DMS153 treated with DMSO at 0.1 percent for 48 hours (cell line): ENCODE measurements at regions not wholly inside any gene's neighbourhood (a gene's known extent, or its start where the extent isn't known, plus 50 kb on each side); places are given as distances from the start of the nearest gene placed in this dataset.
A peak's percentile ranks its signal among the peaks of the same experiment; 100 is the strongest.
"Not testable (repeated sequence)": the region's sequence is repeated elsewhere in the genome, so short reads cannot be mapped to it uniquely, and the experiment has no call there.

ENCODE experiments used
- DNase-seq: peaks from one replicate; lab custom pipeline; 2025; ENCODE audit not compliant: unreplicated experiment; lab: John Stamatoyannopoulos, UW

DNA sequence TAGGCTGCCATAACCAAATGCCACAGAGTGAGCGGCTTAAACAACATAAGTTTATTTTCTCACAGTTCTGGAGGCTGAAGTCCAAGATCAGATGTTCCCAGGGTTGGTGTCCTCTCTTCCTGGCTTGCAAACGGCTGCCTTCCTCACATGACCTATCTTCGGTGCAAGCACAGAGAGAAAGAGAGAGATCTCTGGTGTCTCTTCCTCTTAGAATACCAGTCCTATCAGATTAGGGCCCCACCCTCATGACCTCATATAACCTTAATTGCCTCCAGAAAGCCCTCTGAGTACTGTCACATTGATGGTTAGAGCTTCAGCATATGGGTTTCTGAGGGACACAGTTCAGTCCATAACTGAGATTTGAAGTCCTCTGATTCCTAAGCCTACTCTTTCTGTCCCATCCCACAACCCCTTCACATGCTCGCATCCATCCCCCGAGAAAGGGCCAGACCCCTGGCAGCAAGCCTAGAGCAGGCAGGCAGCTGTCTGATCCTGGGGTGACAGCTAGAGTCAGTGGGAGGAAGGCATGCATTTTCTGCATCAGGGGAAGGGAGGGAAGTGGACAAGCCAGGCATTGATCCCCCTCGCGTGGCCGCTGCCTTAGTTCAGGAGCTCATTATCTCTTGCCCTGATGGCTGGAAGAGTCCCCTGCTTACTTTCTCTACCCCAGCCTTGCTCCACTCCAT lies 114.1 kb downstream of the FAR1 start:
- DNase-seq, result no peak

GRCh38 chr11:13784441-13784840 lies 116.0 kb downstream of the FAR1 start:
- no peak for DNase-seq

DNA sequence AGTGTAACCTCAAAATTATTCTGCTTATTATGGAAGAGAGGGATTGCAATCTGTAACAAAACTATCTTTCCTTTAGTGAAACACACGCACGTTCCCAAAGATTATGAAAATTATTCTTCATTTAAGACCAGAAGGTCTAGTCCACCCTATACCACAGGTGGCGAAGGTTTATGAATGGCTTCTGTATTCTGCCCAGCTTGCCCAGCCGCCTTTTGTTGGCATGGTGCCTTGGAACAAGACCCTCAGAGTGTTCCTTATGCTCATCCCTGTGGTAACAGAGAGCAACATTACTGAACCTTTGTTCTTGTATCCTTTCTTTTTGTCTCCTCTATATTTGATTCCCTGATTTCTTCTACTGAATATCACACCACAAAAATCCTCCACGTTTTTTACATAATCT lies 116.4 kb downstream of the FAR1 start:
- DNase-seq, result no peak

- peak; percentile 17 for DNase-seq
Observed at GRCh38 chr11:13786688-13787087, 118.2 kb downstream of the FAR1 start.

DNA sequence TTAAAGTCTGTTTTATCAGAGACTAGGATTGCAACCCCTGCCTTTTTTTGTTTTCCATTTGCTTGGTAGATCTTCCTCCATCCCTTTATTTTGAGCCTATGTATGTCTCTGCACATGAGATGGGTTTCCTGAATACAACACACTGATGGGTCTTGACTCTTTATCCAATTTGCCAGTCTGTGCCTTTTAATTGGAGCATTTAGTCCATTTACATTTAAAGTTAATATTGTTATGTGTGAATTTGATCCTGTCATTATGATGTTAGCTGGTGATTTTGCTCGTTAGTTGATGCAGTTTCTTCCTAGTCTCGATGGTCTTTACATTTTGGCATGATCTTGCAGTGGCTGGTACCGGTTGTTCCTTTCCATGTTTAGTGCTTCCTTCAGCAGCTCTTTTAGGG lies 129.1 kb downstream of the FAR1 start:
- not testable (repeated sequence) for DNase-seq

GRCh38 chr11:13800901-13801300 lies 132.4 kb downstream of the FAR1 start:
- DNase-seq, result no peak

- no peak for DNase-seq
Observed at GRCh38 chr11:13818325-13818724, 144.2 kb upstream of the SPON1 start.

GRCh38 chr11:13826505-13827278 lies 135.8 kb upstream of the SPON1 start:
- DNase-seq, result no peak

DNA sequence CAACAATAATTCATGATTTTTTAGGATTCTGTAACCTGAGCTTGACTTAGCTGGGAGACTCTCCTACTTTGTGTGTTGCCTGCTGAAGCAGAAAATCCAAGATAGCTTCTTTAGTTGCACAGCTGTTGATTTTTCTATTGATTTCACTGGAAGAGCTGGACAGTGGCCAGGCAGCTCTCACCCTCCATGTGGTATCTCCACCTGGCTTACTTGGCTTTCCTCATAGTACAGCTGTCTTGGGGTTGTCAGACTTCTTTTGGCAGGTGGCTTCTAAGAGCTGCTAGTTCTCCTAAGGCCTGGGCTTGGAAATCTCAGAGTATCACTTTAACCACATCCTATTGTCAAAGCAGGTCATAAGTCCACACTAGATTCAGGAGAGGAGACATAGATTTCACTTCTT lies 130.8 kb upstream of the SPON1 start:
- peak; percentile 17 for DNase-seq

DNA sequence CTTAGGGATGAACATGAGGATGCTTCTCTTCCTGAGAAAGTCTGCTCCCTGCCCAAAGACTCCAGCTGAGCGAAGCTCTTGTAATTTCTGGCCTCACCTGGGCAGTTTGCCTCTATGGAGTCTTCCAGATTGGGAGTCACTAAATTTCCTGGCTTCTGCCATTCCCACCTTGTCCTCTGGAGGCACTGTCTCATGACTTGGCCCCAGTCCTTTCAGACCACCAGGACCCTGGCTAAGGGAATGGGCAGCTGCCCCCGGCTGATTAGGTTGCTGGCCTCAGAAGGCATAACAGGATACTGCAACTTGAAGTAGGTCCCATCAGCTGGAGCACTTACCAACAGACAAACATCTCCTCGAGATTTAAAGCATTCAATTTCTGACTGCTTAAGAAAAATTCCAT lies 128.1 kb upstream of the SPON1 start:
- DNase-seq, result no peak

GRCh38 chr11:13836666-13837065 lies 125.9 kb upstream of the SPON1 start:
- DNase-seq, result no peak

- no peak for DNase-seq
Observed at GRCh38 chr11:13837286-13837685, 125.2 kb upstream of the SPON1 start.

DNA sequence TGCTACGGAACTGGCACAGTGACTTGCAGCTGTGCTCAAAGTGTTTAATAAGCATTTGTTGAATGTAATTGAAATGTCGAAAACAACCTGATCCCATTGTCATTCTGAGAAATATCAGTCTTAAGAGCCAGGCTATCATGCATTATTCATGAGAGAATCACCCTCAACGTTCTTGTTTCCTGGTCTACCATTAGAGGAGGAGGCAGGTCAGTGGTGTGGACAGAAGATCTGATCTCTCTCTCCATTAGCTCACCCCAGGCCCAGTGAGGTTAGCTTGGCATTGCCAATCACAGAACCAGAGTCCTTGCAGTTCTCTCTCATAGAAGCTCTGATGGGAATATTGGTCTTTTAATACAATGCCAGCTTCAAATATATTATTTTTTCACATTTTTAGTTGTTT lies 121.1 kb upstream of the SPON1 start:
- no peak for DNase-seq

DNA sequence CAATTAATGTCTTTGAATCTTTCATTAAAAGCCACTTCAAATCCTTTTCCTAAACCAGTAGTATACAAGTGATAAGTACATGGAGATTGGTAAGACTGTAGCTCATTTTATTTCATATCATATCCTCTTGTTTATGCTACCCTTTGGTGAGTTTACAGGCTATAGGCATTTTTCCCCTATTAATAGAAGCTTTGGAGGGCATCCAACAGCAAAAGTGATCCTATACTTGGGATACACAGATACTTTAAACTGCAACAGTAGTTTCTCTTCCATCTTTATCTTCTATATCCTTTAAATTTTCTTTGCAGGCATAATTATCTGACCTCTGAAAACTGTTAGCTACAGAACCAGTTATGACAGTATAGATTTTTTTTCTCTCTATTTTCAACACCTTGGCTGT lies 114.5 kb upstream of the SPON1 start:
- DNase-seq, result no peak

GRCh38 chr11:13850231-13851005 lies 112.1 kb upstream of the SPON1 start:
- DNase-seq, result no peak

- no peak for DNase-seq
Observed at GRCh38 chr11:13851691-13852090, 110.8 kb upstream of the SPON1 start.

- no peak for DNase-seq
Observed at GRCh38 chr11:13852481-13852880, 110.0 kb upstream of the SPON1 start.

GRCh38 chr11:13857828-13858227 lies 104.7 kb upstream of the SPON1 start:
- DNase-seq, result no peak

- no peak for DNase-seq
Observed at GRCh38 chr11:13859892-13860291, 102.6 kb upstream of the SPON1 start.

DNA sequence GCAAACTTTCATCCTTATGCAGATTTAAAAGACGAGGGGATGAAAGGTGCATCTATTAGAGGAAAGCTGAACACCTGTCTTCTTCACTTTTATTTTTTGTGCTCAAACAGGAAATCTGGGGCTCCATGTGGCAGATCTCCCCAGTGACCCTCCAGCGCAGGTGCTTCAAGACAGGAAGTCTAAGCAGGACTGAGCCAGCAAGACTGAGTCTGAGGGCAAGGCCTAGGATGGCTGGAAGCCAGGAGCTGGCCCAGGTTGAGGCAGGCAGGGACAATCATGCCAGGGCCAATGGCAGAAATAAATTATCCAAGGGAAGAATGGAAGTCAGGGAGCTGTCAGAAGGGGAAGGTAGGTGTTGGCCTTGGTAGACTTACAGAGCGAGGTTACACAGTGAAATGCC lies 101.1 kb upstream of the SPON1 start:
- no peak for DNase-seq

- no peak for DNase-seq
Observed at GRCh38 chr11:13862845-13863392, 99.6 kb upstream of the SPON1 start.
